Prostate gland (tissue), 2 donors: ENCODE measurements at regions not wholly inside any gene's neighbourhood (a gene's known extent, or its start where the extent isn't known, plus 50 kb on each side); places are given as distances from the start of the nearest gene placed in this dataset.

Experiments used
- DNase-seq: peaks from one replicate; pipeline ENCODE4 v3.0.0-alpha.2; 2019; ENCODE audit warnings: low spot score
- H3K27ac ChIP-seq, 2 donors: fragments of 200-600 bp; sonication (generic); 2 replicates each; pipeline ENCODE4 v1.5.1; 2017 to 2019
- H3K27me3 ChIP-seq: fragments of 200-600 bp; sonication (generic); replicated peaks from 2 replicates; pipeline ENCODE4 v1.5.1; 2019; ENCODE audit not compliant: insufficient read depth
- H3K36me3 ChIP-seq, 2 donors: fragments of 200-600 bp; sonication (generic); 1 replicate in 1 of 2; 2 replicates in 1 of 2; pipeline versions ENCODE4 v1.5.1 to v1.8.1; 2017 to 2019
- H3K4me1 ChIP-seq: fragments of 200-600 bp; sonication (generic); replicated peaks from 2 replicates; pipeline ENCODE4 v1.5.1; 2019
- H3K4me3 ChIP-seq, 2 donors: fragments of 200-600 bp; sonication (generic); 2 replicates each; pipeline ENCODE4 v1.5.1; 2017 to 2019
- H3K9me3 ChIP-seq: fragments of 200-600 bp; sonication (generic); 2 replicates; pipeline ENCODE4 v1.5.1; 2017
- POLR2A ChIP-seq: fragments of 450-650 bp; IDR thresholded peaks from one replicate; pipeline ENCODE4 v1.6.1; 2016; ENCODE audit warnings: antibody characterized with exemption, mild to moderate bottlenecking
- POLR2AphosphoS5 ChIP-seq: sonication (generic); formaldehyde crosslinking; IDR thresholded peaks from one replicate; pipeline ENCODE4 v1.6.1; 2017; ENCODE audit warnings: antibody characterized with exemption
- WGBS: methylation state at CpG from one replicate; pipeline ENCODE4 v1.1.5; 2018; 5-methylcytosine and 5-hydroxymethylcytosine counted together
- intact Hi-C: fragments of 100-400 bp; cut with DNase I; formaldehyde crosslinking; loops from one replicate; pipeline ENCODE4 v1.14.2; 2022
- TF ChIP-seq, protein P1 (sequence below), 4 experiments: fragments of 200-600 bp in 2 of 4; fragments of 450-650 bp in 2 of 4; sonication (generic) in 2 of 4; IDR thresholded peaks; 1 replicate in 3 of 4; 2 replicates in 1 of 4; pipeline ENCODE4 v1.5.1; 2016 to 2019; ENCODE audit warnings: antibody characterized with exemption in 4 of 4, mild to moderate bottlenecking in 2 of 4, moderate library complexity in 2 of 4

DNA sequence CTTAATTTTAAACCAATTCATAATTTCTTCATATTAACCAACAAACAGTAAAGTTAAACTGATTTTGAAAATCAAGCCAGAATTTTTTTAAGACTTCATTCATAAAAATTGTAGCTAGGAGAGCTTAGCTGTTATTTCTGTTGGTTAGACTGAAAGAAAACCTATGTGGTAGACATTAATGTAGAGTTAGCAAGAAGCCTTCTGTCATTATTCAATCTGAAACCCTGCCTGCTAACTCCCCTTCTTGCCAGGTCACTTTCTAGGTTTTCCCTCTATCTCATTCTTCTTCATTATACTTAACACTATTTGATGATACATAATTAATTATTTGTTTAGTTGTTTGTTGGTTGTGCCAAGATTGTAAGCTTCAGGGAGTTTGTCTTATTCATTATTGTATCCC, 304.3 kb upstream of the MEF2C start:
- intact Hi-C loops, result no loop called here
- no peak overlapping the region for H3K4me3 ChIP-seq
- H3K27ac ChIP-seq, result no peak overlapping the region
- TF ChIP-seq POLR2A (no peak), POLR2AphosphoS5 (no peak)
- TF ChIP-seq, protein P1, sequence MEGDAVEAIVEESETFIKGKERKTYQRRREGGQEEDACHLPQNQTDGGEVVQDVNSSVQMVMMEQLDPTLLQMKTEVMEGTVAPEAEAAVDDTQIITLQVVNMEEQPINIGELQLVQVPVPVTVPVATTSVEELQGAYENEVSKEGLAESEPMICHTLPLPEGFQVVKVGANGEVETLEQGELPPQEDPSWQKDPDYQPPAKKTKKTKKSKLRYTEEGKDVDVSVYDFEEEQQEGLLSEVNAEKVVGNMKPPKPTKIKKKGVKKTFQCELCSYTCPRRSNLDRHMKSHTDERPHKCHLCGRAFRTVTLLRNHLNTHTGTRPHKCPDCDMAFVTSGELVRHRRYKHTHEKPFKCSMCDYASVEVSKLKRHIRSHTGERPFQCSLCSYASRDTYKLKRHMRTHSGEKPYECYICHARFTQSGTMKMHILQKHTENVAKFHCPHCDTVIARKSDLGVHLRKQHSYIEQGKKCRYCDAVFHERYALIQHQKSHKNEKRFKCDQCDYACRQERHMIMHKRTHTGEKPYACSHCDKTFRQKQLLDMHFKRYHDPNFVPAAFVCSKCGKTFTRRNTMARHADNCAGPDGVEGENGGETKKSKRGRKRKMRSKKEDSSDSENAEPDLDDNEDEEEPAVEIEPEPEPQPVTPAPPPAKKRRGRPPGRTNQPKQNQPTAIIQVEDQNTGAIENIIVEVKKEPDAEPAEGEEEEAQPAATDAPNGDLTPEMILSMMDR (IDR thresholded peaks at IDR 0.05), result no peak
- no peak for DNase-seq
- no peaks in the 10 kb centered on the region for H3K4me1 ChIP-seq
- H3K9me3 ChIP-seq, result no peaks in the 10 kb centered on the region
- no peaks in the 10 kb centered on the region for H3K27me3 ChIP-seq
- no peaks in the 10 kb centered on the region for H3K36me3 ChIP-seq

DNA sequence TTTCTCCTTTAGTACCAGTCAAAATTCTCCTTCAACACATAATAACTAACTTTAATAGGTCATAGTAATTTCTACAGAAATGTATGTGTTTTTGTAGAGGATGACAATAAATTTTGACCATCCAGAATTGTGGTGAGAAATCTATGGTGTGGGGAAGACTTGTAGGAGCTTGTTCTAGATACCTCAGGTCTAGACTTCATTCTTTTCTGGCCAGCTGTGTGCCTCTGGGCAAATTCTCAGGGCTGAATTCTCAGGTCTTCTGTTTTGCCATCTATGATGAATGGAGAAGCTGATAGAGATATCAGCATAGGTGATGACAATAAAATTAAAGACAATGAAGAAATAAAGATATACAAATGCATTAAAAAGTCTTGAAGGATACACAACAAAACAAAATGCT, 298.6 kb upstream of the MEF2C start:
- Histone ChIP-seq H3K27me3 (no peaks in the 10 kb centered on the region), H3K27ac (no peak overlapping the region), H3K4me1 (no peaks in the 10 kb centered on the region), H3K4me3 (no peak overlapping the region), H3K9me3 (no peaks in the 10 kb centered on the region), H3K36me3 (no peaks in the 10 kb centered on the region)
- DNase-seq, result no peak
- TF ChIP-seq, protein P1 (IDR thresholded peaks at IDR 0.05), result no peak
- no peak for TF ChIP-seq POLR2A
- no peak for TF ChIP-seq POLR2AphosphoS5
- intact Hi-C loops, result no loop called here

DNA sequence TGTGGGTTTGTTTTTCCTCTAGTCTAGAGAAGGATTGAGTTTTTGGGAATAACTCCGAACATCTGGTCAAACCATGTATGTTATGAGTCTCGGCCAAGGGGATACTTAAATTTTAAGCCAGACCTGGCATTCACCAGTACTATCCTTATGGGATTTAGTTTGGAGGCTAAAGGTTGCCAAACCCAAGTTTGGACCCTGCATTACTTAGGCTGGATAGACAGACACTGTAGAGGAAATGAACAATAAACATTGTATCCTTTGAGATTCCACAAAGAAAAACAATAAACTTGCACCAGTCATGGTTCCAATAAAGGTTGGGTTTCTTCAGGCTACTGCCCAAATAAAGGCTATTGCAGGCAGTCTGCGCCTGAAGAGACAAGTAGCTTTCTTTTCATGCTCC, 296.7 kb upstream of the MEF2C start:
- Histone ChIP-seq H3K36me3 (no peaks in the 10 kb centered on the region), H3K27me3 (no peaks in the 10 kb centered on the region), H3K9me3 (no peaks in the 10 kb centered on the region), H3K27ac (no peak overlapping the region), H3K4me3 (no peak overlapping the region), H3K4me1 (no peaks in the 10 kb centered on the region)
- DNase-seq, result no peak
- intact Hi-C loops, result no loop called here
- TF ChIP-seq POLR2A (no peak), POLR2AphosphoS5 (no peak)
- TF ChIP-seq, protein P1 (IDR thresholded peaks at IDR 0.05), result no peak
- WGBS, result 93% methylated on average over 3 of the region's 3 CpGs

DNA sequence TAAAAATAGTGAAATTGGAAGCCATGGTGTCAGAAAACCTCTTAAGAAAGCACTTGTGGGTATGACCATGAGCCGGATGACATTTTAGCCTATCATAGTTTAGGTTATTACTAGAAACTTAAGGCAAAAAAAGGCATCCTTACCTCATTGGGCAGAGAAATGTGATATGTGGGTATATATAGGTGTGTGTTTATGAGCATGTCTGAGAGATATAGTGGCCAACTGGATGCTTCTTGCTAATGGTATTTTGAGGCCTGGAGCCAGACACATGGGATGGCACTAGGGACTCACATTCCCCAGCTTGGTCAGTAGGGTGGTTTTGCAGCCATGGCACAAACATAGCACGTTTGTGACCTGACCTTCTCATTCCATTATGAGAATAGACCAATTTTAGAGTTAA, 295.6 kb upstream of the MEF2C start:
- H3K4me1 ChIP-seq, result no peaks in the 10 kb centered on the region
- intact Hi-C loops, result no loop called here
- H3K9me3 ChIP-seq, result no peaks in the 10 kb centered on the region
- H3K36me3 ChIP-seq, result no peaks in the 10 kb centered on the region
- WGBS, result 88% methylated on average over 2 of the region's 2 CpGs
- H3K27me3 ChIP-seq, result no peaks in the 10 kb centered on the region
- DNase-seq, result no peak
- H3K4me3 ChIP-seq, result no peak overlapping the region
- TF ChIP-seq POLR2A (no peak), POLR2AphosphoS5 (no peak)
- TF ChIP-seq, protein P1 (IDR thresholded peaks at IDR 0.05), result no peak
- H3K27ac ChIP-seq, result no peak overlapping the region

DNA sequence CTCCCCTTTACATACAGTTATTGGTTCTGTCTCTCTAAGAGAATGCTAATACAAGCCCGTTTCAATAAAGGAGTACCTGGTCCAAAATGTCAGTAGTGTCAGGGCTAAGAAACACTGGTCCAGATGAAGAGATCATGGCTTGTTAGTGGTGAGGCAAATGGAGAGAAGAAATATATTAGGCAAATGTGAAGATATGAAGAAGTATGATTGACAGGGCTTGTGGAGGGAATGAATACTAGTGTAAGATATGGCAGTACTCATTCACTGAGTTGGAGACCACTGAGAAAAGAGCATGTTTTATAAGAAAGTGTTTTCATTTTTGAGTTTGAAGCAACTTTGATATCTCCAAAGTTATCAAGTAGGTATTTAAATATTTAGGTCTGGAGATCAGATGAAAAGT, 290.5 kb upstream of the MEF2C start:
- DNase-seq, result no peak
- Histone ChIP-seq H3K27ac (no peak overlapping the region), H3K36me3 (no peaks in the 10 kb centered on the region), H3K9me3 (no peaks in the 10 kb centered on the region), H3K4me1 (no peaks in the 10 kb centered on the region), H3K27me3 (no peaks in the 10 kb centered on the region), H3K4me3 (no peak overlapping the region)
- intact Hi-C loops, result no loop called here
- no peak for TF ChIP-seq POLR2A
- TF ChIP-seq POLR2AphosphoS5, result no peak
- TF ChIP-seq, protein P1 (IDR thresholded peaks at IDR 0.05), result no peak
- 90% methylated on average over 1 of the region's 1 CpG for WGBS
